Brain microvascular endothelial cell (primary cell): ENCODE measurements at regions not wholly inside any gene's neighbourhood (a gene's known extent, or its start where the extent isn't known, plus 50 kb on each side); places are given as distances from the start of the nearest gene placed in this dataset.
"Not testable (repeated sequence)": the region's sequence is repeated elsewhere in the genome, so short reads cannot be mapped to it uniquely, and the experiment has no call there.

Experiments used
- DNase-seq: peaks from one replicate; pipeline ENCODE4 v3.0.0-alpha.2; 2020
- H3K27ac ChIP-seq: fragments of 250-450 bp; sonication (Bioruptor Pico); 2 replicates; pipeline ENCODE4 v1.5.1; 2020; ENCODE audit warnings: mild to moderate bottlenecking, moderate library complexity
- H3K27me3 ChIP-seq: fragments of 250-450 bp; sonication (Bioruptor Pico); replicated peaks from 2 replicates; pipeline ENCODE4 v1.5.1; 2020; ENCODE audit warnings: mild to moderate bottlenecking
- H3K36me3 ChIP-seq: fragments of 250-450 bp; sonication (Bioruptor Pico); replicated peaks from 2 replicates; pipeline ENCODE4 v1.5.1; 2020; ENCODE audit warnings: mild to moderate bottlenecking
- H3K4me3 ChIP-seq: 2 replicates; pipeline ENCODE4 v1.5.1; 2011; ENCODE audit warnings: low read depth, mild to moderate bottlenecking, control low read depth, low read length, moderate library complexity
- in situ Hi-C: cut with HindIII; loops from 2 replicates; pipeline ENCODE4 v1.10.0; 2017; ENCODE audit warnings: low sequenced_read_pairs, low pct_ligation_motif_present
- TF ChIP-seq, protein P1 (sequence below): IDR thresholded peaks from 2 replicates; pipeline ENCODE4 v1.5.1; 2011; ENCODE audit warnings: low read depth, mild to moderate bottlenecking, moderate library complexity, low read length, control low read depth, inconsistent platforms; ENCODE audit errors: missing control alignments

- in situ Hi-C loops: no loop called here
- Histone ChIP-seq H3K36me3 (no peaks in the 10 kb centered on the region), H3K4me3 (no peak overlapping the region), H3K27me3 (no peaks in the 10 kb centered on the region), H3K27ac (no peak overlapping the region)
- no peak for DNase-seq
- TF ChIP-seq, protein P1, sequence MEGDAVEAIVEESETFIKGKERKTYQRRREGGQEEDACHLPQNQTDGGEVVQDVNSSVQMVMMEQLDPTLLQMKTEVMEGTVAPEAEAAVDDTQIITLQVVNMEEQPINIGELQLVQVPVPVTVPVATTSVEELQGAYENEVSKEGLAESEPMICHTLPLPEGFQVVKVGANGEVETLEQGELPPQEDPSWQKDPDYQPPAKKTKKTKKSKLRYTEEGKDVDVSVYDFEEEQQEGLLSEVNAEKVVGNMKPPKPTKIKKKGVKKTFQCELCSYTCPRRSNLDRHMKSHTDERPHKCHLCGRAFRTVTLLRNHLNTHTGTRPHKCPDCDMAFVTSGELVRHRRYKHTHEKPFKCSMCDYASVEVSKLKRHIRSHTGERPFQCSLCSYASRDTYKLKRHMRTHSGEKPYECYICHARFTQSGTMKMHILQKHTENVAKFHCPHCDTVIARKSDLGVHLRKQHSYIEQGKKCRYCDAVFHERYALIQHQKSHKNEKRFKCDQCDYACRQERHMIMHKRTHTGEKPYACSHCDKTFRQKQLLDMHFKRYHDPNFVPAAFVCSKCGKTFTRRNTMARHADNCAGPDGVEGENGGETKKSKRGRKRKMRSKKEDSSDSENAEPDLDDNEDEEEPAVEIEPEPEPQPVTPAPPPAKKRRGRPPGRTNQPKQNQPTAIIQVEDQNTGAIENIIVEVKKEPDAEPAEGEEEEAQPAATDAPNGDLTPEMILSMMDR: no peak
Measured at GRCh38 chrX:101785142-101785541, 125.5 kb upstream of the ARMCX2 start.

GRCh38 chrX:101780421-101780820, 120.8 kb upstream of the ARMCX2 start:
- H3K36me3 ChIP-seq, DNase-seq, in situ Hi-C loops: not testable (repeated sequence)

DNA sequence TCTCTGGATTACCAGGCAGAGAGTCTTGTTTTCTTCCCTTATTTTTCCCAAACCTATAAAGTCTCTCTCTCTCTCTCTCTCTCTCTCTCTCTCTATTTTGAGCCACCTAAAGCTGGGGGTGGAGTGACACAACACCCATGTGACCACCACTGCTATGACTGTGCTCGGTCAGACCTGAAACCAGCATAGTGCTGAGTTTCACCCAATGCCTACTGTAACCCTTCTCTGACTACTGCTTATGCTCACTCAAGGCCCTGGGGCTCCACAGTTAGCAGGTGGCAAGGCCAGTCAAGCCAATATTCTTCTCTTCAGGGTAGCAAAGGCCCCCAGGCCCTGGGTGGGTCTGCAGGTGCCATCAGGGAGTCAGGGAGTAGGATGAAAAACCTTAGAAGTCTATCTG, 114.7 kb upstream of the ARMCX2 start:
- in situ Hi-C loops: no loop called here
- no peak overlapping the region for H3K27ac ChIP-seq

More at GRCh38 chrX:101780421-101780820, 120.8 kb upstream of the ARMCX2 start:
- H3K27me3 ChIP-seq, H3K4me3 ChIP-seq, H3K27ac ChIP-seq: not testable (repeated sequence)

DNA sequence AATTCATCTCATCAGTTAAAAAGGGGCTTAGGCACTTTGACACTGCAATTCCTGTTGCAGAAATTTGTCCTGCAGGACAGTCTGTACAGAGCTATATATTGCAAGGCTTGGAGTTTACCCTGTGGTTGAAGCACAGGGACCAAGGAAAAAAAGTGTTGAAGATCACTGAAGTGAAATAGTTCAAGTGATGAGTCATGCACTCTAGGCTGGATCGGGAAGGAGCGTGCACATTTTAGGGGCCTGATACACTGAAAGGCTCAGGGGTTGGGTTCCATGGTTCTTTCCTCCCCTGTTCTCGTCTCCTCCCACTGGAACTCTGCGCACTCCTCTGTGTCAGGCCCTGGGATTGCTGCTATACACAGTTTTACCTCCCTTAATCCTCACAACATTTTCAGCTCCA, 104.9 kb upstream of the ARMCX2 start:
- TF ChIP-seq, protein P1: no peak
- H3K27ac ChIP-seq: no peak overlapping the region
- in situ Hi-C loops: no loop called here
- peak; percentile 3 for DNase-seq
- no peak overlapping the region for H3K4me3 ChIP-seq
- H3K27me3 ChIP-seq: no peaks in the 10 kb centered on the region
- no peaks in the 10 kb centered on the region for H3K36me3 ChIP-seq

More for the DNA sequence above, 114.7 kb upstream of the ARMCX2 start:
- Histone ChIP-seq H3K27me3 (no peaks in the 10 kb centered on the region), H3K36me3 (no peaks in the 10 kb centered on the region), H3K4me3 (no peak overlapping the region)
- TF ChIP-seq, protein P1: no peak
- DNase-seq: no peak

DNA sequence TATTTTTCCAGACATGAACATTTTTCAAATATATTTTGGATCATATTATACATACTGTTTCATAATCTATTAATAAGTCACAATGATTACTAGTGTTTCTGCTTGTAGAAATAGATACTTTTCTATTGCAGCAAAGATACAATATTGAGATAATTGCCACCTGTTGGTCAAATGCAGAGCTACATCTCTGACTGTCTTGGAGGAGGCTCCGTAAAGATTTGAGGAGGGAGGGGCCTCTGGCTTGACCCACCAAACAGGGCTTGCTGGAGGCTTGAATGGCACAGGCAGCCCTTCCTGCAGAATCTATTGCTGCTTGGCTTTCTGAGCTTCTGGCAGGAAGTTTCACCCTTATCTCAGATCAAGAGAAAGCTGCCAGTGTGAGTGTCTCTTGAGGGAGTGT, 99.3 kb upstream of the ARMCX2 start:
- no peak overlapping the region for H3K27ac ChIP-seq
- no peaks in the 10 kb centered on the region for H3K27me3 ChIP-seq
- H3K36me3 ChIP-seq: no peaks in the 10 kb centered on the region
- in situ Hi-C loops: no loop called here
- peak; percentile 57 for DNase-seq
- no peak overlapping the region for H3K4me3 ChIP-seq
- TF ChIP-seq, protein P1: peak; percentile 54

DNA sequence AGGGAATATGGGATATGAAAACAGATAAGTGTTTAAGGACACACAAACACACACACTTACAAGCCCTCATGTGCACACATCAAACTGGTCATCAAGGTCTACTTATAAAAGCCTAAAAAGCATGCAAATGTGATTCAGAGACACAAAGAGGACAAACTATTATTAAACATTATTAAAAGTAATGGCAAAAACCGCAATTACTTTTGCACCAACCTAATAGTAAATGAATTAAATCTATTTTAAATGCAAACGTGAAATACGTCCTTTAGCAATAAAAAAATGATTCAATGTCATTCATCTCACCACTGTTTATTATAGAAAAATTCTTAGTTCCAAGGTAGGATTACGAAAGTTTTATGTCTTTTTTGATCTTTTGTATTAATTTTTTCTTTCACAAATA, 91.1 kb upstream of the ARMCX2 start:
- H3K27me3 ChIP-seq: no peaks in the 10 kb centered on the region
- no peak for DNase-seq
- TF ChIP-seq, protein P1: no peak
- no peak overlapping the region for H3K27ac ChIP-seq
- in situ Hi-C loops: no loop called here
- H3K36me3 ChIP-seq: no peaks in the 10 kb centered on the region
- no peak overlapping the region for H3K4me3 ChIP-seq
